ENCODE measurements at regions not wholly inside any gene's neighbourhood (a gene's known extent, or its start where the extent isn't known, plus 50 kb on each side); places are given as distances from the start of the nearest gene placed in this dataset.

DNA sequence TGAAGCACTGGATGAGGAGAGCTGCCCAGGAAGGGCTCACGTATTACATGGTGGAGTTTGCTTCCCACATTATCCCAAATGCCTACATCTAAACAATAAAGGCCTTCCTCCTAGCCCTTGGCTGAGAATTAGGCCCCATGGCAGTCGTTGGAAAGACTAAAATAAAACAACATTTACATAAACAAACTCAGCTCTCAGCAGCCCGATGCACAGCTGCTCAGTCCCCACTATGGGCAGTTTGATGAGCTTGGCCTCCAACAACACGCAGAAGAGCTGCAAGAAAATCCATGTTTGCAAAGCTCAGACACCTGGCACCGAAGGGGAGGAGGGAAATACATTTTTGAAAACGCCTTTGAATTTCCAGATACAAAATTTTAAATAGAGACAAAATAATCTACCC, 352.4 kb downstream of the EIPR1 start:
- TF ChIP-seq, protein P1, sequence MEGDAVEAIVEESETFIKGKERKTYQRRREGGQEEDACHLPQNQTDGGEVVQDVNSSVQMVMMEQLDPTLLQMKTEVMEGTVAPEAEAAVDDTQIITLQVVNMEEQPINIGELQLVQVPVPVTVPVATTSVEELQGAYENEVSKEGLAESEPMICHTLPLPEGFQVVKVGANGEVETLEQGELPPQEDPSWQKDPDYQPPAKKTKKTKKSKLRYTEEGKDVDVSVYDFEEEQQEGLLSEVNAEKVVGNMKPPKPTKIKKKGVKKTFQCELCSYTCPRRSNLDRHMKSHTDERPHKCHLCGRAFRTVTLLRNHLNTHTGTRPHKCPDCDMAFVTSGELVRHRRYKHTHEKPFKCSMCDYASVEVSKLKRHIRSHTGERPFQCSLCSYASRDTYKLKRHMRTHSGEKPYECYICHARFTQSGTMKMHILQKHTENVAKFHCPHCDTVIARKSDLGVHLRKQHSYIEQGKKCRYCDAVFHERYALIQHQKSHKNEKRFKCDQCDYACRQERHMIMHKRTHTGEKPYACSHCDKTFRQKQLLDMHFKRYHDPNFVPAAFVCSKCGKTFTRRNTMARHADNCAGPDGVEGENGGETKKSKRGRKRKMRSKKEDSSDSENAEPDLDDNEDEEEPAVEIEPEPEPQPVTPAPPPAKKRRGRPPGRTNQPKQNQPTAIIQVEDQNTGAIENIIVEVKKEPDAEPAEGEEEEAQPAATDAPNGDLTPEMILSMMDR (IDR thresholded peaks at IDR 0.05), result no peak
- no peak for TF ChIP-seq POLR2A (IDR thresholded peaks at IDR 0.05)

Data from uterus (tissue), 2 donors.